NCI-H510A (cell line): ENCODE measurements at regions not wholly inside any gene's neighbourhood (a gene's known extent, or its start where the extent isn't known, plus 50 kb on each side); places are given as distances from the start of the nearest gene placed in this dataset.
"Not testable (repeated sequence)": the region's sequence is repeated elsewhere in the genome, so short reads cannot be mapped to it uniquely, and the experiment has no call there.

ENCODE experiments used
- DNase-seq: peaks from one replicate; lab custom pipeline; 2025; lab: John Stamatoyannopoulos, UW

DNA sequence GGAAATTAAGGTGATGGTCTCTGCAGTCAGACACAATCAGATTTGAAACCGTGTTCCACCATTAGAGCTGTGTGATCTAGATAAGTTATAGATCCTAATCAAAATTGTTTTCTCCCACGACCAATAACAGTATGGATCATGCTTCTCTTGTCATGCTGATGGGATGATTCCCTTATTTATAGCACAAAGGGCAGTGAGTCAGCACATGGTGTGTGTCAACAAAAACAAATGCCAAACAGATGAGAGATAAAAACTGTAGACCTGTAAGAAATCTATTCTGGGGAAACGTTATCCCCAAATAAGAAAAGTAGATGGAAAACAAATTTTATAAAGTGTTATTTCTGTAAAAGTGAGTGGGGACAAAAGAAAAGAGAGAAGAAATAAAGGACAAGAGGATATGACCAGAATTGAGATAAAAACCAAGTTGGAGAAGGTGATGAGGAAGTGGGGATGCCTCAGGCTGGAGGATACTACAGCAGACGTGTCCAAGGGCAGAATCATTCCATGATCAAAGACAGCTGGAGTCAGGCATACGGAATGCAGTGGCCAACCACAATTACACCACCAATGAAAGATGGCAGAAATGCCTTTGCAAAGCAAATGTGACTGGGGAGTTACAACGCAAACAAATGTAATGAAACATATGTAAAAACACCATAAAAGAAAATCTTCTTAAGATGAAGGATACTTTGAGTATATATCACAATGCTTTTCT lies 377.8 kb upstream of the PRKX start:
- DNase-seq, result no peak

DNA sequence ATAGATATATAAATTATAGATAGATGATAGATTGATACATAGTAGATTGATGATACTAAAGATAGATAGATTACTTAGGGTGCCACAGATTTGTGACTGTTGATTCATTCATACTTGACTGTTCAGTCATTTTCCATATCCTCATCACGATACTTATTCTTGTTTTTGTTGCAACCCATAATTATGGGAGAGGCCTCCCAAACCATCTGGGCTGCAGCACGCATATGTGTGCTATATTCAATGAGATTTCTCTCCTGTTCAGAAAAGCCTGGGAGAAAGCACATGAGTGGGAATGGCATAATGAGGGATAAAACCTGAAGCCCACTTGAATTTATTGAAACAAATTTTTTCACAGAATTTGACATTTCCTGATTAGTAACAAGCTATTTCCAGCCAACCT lies 346.4 kb upstream of the PRKX start:
- no peak for DNase-seq

DNA sequence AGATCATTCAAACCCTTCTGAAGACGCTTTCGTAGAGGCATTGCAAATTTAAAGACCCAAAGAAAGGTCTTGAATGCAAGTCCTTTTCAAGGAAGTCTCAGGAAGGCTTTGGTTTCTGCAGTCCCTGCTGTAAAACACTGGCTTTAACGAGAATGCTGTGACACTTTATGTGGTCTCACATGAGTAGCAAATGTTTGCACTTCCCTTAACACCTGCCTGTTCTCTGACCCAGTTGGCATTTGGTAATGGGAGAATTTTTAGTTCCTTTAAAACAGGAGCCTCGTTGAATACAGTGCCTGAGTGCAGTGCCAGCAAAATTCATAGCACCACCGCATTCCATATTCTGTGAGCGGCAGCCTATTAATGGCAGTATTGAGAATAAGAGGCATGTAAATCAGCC lies 330.5 kb upstream of the PRKX start:
- peak; percentile 6 for DNase-seq

DNA sequence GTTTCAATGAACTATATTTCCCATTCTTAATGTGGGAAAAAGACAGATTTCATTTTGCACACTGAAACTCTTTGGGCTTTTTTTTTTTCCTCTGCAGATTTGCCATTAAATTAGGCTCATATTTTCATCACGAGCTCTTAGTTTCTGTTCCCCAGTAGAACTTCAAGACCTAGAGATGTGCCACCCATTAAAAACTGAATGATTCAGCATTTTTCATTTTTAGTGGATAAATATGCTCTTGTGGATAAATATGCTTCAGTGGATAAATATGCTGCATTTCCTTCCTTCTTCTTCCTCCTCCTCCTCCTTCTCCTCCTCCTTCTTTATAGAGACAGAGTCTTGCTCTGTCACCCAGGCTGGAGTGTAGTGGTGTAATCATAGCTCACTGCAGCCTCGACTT lies 322.4 kb upstream of the PRKX start:
- no peak for DNase-seq

DNA sequence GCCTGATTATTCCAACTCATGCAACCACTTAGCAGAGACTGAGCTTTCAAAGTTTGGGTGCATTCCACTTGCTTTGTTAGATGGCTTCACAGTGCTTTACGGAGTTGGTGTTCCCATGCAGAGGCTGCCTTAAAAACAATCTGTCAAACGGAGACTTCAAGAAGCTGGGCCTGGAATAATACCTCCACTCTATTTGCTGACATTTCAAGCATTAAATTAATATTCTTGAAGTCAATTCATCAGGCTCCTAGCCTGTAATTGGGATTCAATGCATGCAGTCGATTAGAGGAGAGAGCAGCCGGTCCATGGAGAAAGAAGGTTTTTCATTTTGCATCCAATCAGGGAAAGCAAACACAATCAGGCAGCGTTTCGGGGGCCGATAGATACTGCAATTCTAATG lies 314.7 kb upstream of the PRKX start:
- DNase-seq, result no peak

DNA sequence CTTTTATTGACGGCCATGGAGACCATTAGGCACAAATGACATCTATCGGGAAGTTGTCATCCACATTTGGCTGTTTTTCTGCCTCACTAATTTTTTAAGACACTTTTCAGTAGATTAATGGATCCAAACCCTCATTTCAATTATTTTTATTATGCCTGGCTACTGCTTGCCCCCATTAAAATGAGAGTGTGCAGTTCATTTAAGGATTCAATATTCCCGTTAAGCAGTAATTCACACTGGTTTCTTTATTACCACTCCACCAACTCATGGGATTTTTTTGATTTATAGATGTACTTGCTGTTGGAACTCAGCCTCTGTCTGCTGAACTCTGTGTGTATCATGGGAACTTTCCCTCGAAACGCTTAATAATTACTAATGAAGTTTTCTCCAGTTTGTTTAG lies 291.8 kb upstream of the PRKX start:
- no peak for DNase-seq

DNA sequence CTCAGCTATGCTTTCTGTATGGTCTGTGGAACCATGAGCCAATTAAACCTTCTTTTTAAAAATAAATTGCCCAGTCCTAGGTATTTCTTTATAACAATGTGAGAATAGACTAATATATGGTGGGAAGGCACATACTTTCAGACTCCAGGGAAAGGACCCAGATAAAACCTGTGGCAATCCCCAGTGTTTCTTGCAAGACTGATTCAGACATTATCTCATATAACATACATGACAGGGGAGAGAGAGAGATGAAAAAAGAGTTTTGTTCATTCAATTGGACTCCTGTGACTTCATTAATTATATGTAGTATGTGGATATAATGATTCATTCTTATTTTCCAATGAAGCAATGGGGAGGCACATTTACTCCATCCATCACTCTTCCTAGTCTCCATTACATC lies 291.4 kb upstream of the PRKX start:
- no peak for DNase-seq

DNA sequence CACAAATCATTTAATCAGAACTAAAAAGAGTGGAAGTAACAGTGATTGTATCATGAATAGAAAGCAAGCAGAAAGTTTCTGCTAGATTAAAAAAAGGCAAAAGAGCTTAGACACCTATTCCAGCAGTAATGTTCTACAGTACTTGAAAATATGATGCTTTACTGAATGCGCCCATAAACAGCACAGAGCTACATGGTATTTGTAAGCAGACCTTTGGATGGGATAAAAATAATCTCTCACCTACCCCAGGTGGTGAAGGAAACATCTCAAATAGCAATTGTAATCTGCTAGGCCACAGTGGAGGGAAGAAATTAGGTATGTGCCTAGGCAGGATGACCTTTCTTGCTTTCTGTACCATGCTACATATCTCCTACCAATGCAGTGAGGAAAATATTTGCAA lies 280.9 kb upstream of the PRKX start:
- DNase-seq, result no peak

DNA sequence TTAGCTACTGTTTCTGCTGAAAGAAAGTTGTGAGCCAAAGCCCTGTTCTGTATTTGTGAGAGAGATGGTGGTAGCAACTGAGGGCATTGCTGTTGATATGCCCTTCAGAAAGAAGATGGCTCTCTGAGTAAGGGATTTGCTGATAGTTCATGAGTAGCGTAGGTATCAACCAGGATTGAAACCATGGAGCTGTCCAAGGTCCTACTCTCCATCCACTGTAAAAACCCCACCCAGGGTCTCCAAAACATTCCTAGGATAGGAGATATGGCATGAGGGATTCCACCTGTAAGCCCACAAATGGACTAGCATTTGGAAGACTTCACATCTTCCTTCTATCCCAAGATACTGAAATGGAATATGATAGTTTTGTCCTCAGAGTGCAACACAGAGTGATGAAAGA lies 277.1 kb upstream of the PRKX start:
- DNase-seq, result no peak

DNA sequence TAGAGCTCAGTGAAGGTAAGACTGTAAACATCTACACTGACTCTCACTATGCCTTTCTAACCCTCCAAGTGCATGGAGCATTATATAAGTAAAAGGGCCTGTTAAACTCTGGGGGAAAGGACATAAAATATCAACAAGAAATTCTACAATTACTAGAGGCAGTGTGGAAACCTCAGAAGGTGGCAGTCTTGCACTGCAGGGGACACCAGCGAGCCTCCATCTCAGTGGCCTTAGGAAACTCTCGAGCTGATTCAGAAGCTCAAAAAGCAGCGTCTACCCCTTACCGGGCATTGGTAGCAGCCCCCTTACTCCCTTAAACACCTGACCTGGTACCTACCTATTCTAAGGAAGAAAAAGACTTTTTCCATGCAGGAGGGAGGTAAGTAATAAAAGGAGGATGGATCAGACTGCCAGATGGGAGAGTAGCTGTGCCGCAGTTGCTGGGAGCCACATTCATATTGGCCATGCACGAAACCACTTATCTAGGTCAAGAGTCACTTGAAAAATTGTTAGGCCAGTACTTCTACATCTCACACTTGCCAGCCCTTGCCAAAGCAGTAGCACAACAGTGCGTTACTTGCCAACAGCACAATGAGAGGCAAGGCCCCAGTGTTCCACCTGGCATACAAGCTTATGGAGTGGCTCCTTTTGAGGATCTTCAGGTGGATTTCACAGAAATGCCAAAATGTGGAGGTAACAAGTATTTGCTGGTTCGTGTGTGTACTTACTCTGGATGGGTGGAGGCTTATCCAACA lies 258.8 kb upstream of the PRKX start:
- peak; percentile 43 for DNase-seq

DNA sequence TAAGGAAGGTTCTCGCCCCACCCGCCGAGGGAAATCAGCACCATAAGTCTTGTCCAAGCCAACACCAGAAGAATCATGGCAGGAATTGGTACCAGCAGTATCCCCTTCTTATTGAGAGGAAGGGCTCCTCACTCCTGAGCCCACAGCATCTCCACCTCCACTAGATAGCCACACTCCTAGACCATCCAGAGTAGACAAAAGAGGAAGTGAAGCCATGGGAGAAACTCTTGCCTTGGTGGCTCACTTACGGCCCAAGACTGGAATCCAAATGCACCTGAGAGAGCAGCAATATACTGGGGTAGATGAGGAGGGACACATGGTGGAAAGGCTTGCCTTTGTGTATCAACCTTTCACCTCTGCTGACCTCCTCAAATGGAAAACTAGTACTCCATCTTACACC lies 255.3 kb upstream of the PRKX start:
- no peak for DNase-seq

DNA sequence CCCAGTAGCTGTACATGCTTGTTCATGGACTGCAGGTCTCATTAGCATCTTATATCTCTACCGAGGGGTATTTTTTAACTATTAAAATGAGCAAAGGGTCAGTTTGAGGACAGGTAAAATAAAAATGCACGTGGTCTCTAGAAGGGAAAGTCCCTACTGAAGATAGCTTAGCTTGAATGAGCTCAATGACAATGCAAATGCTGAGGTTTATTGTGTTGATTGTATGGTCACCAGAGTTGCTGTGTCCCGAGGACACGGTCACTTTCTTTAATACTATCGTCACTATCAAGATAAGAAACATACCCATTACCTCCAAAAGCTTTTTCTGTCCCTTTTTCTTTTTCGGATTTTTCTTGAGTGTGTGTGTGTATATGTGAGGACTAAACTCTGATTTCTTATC lies 250.5 kb upstream of the PRKX start:
- no peak for DNase-seq

DNA sequence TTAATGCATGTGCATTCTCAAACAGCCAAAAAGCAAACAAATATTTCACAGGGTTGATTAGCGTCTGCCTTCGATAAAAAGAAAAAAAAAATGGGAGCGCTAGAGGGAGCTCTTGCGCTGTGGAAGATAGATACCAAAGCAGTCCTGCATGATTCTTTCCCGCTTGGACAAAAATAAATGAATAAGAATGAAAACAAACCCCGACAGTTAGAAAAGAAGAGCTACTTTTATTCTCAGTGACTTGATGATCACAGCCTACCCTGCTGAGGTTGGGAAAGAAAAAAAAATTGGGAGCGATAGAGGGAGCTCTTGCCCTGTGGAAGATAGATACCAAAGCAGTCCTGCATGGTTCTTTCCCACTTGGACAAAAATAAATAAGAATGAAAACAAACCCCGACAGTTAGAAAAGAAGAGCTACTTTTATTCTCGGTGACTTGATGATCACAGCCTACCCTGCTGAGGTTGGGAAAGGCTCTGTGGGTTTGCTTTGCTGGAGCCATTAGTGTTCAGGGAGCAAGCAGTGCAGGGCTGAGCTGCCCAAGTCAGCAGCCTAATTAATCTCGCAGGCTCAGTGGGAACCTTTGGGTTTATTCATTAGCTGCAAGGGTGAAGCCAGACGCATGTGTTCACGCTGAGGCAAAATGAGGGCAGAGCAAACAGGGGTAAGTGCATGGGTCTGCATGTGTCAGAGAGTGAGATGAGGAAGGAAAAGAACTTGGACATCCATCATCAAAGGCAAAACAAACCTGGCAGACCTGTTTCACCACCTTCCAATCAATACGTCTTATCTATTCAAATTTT lies 249.3 kb upstream of the PRKX start:
- DNase-seq, result peak; percentile 16

DNA sequence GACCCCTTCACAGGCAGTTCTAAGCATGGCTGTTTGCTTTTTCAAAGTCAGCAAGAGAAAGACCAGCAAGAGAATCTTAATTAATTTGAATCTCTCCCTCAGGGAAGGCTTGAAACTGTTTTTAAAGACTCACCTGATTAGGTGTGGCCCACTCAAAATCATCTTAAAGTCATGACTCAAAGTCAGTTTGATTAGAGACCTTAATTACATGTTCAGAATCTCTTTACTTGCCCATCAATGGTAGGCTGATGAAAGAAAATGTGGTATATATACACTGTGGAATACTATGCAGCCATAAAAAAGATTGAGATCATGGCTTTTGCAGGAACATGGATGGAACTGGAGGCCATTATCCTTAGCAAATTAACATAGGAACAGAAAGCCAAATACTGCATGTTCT lies 247.5 kb upstream of the PRKX start:
- no peak for DNase-seq

DNA sequence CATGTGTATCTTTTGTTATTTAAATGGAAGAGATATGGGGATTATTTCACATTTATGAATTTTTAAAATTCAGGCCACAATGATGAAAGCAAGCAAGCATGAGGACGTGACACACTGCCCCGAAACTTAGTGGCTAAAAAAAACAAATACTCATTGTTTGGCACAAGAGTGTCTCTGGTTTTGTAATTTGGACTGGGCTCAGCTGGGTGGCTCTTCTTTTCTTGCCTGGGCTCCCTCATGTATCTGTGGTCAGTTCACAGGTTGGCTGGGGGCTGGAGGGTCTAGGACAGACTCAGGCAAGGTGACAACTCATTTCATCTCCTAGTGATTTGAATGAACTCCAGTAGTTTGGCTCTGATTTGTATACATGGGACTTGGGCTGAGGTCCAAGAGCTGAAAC lies 238.4 kb upstream of the PRKX start:
- no peak for DNase-seq

DNA sequence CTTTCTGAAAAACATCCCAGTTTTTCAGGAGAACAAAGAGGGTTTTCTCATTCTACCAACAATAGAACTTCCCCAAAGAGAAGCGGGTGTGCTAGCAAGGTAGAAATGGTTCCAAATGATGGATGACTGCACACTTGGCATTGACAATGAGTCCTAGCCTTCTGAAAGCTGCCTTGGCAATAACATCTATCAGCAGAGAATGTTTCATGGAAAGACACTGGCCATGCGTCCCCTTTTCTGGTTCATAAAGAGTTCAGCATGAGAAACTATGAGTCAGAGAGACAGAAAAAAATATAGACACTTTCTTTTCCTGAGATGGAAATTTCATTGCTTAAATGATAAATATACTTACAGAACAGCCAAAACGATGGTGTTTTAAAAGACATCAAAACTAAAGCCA lies 236.9 kb upstream of the PRKX start:
- no peak for DNase-seq

DNA sequence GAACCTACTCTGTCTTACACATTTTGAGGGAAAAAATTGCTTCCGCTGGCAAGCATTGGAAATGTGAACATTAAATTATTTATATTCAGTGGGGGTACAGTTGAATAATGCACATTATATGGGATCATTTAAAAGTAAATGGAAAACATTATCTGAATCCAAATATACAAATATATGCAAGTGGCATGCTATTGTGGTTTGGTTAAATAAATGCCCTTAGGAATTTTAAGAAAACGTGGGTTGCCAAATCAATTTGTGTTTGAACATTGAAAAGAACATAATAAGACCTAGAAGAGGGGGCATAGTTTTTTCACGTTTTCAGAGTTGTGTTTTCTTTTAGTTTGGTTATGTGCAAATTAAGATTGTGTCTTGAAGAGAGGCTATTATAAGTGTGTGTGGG lies 230.5 kb upstream of the PRKX start:
- no peak for DNase-seq

DNA sequence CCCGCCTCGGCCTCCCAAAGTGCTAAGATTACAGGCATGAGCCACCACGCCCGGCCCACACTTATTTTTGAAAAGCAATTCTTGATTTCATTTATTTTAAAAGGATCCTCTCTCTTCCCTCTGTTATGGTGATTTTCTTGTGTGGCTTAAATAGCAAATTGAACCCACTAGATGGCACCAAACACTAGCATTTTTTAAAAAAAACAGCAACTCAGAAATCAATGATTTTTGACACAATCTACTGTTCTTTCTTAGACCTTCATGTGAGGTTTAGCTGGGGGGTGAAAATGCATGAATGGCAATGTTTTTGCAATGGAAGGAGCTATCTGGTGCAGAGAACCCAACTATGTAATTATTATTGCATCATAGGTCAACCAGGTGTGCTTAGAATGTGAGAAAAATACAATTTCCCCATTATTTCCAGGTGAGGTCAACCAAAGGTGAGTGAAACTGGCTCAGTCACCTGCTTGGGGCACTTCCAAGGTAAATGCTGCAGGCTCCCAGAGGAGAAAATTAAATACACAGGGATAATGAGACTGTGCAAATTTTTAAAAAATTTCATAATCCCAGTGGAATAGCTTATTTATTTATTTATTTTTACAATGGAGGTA lies 226.7 kb upstream of the PRKX start:
- no peak for DNase-seq

DNA sequence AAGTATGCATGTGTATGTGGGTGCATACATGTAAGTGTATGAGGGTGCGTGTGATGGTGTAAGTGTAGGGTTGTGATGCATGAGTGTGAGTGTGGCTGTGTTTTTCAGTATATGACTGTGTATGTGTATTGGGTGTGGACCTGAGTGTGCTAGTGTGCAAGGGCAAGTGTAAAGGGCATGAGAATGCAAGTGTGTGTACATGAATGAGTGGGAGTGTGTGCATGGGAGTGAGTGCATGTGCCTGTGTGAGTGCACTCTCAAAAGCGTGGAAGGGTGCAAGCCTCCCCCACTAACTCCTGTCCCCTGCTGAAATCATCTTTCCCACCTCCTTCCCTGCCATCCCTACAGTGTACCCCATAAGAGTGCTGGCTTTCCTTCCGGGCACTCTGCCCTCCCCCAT lies 225.1 kb upstream of the PRKX start:
- DNase-seq, result no peak

DNA sequence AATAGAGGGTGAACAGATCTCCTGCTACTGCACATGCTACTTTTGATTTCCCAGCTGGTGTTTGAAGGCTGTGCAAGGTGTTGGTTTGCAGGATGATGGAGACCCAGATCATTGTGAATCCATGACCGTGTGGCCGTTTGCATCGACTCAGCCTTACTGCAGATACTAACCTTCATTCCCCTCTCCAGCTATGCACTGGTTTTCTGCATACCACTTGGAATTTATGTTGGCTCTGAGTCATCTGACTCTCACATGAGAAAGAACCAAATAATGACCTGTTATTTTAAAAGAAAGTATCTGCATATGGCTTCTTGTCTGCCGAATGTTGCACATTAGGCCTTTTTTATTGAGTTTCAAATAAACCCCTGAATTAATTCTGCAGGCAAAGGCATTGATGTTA lies 221.7 kb upstream of the PRKX start:
- not testable (repeated sequence) for DNase-seq

DNA sequence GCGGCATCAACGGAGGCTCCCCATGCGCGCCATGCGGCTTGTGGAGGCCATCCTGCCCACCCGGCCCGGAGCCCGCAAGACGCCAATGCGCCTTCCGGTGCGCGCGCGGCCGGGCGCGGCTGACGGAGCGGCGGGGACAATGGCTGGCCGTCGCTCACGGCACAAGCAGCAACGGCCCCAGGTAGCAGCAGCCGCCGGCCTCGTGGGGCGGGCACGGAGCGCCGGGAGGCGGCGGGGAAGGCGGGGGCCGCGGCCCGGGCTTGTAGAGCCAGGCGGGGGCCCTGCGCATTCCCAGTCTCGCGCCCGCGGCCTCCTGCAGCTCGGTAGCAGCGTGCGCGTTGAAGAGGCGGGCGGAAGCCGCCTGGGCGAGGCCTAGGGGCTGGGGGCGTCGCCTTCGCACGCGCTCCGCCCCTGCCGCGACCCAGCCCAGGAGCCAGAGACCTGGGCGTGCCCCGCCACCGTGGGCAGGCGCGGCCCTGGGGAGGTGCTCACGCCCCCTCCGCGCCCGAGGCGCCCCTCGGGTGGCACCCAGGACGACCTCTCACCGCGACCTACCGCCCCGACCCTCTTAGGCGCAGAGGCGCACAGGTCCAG lies 207.1 kb upstream of the PRKX start:
- DNase-seq, result not testable (repeated sequence)
